ENCODE measurements at regions not wholly inside any gene's neighbourhood (a gene's known extent, or its start where the extent isn't known, plus 50 kb on each side); places are given as distances from the start of the nearest gene placed in this dataset.

DNA sequence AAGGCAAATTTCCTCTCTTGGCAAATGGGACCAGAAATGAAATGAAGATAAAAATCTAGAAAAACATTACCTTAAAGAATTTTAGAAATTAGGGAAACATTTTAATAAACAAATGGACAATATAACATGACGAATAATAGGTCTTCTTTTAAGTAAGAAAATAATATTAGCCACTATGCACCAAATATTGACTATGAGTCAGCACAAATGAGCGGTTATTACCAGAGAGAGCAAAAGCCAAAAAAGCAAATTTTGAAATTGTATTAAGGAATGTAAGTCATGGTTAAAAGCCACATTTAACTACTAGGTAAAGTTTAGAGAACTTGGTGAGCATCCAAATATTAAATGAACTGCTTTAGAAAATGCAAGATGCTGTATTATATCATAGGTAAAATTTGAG lies 376.6 kb upstream of the JAG1 start:
- DNase-seq (ENCODE audit: low spot score), result no peak
- intact Hi-C loops (cut with DNase I), result no loop called here

DNA sequence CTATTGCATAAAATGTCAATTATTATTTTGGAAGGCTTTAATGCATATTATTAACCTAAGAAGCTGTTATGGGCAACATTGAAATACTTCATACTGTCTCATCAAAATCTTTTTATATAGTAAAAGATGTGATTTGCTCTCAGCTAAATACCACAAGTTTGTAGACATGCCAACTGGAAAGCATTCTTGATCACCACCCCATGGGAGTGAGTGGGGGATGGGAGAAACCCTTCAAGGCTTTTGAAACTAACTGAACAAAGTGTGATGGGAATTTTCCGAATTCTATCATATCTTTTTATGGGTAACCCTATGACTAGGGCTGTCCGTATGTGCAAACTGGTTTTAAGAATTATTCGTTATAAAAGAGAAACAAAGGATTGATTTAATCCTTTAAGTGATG lies 377.3 kb upstream of the JAG1 start:
- DNase-seq (ENCODE audit: low spot score), result no peak
- intact Hi-C loops (cut with DNase I), result no loop called here

DNA sequence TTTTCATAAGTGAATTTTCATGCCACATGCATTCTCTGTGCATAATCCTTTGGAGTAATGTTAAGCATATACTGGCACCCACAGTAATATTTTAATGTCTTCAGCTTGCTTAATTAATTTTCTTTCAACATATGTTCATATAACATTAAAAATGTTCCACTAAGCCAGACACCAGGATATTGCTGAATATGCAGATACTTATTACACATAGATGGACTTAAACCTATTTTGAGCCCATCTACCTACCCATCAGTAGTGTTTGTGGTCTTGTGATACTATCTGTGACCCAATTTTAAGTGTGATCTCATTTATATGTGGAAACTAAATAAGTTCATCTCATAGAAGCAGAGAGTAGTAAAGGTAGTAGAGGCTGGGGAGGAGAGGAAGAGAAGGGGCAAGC lies 379.5 kb upstream of the JAG1 start:
- DNase-seq (ENCODE audit: low spot score), result no peak
- intact Hi-C loops (cut with DNase I), result no loop called here

DNA sequence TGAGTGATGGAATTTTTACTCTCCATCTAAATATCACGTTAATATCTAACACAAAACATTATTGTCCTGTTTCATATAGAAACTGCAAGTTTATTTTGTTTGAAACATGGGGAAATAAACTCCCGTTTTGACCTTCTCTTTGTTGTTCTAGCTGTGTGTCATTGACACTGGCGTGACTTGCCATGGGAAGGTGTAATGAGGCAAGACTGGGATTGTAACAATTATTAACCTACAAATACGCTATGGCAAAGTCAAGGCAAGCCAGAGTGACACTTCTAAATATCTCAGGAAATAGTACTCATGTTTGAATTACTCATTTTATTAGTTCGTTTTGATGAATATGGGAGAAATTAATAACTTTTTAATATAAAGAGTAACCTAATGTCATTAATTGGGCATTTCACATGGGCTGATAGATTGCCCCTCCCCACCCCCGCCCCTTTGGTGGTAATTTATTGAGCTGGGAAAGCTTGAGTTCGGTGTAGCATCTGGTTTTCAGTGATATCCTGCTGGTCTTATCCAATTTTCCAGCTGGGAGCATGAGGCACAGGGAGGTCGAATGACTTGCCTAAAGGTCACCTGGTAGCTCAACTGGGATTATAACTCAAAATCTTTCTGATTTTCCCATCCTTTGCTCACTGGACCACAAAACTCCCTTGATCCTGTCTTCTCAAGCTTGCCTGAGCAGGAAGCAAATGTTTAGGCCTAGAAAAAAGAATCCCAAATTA lies 380.6 kb upstream of the JAG1 start:
- DNase-seq (ENCODE audit: low spot score), result no peak
- intact Hi-C loops (cut with DNase I), result no loop called here

DNA sequence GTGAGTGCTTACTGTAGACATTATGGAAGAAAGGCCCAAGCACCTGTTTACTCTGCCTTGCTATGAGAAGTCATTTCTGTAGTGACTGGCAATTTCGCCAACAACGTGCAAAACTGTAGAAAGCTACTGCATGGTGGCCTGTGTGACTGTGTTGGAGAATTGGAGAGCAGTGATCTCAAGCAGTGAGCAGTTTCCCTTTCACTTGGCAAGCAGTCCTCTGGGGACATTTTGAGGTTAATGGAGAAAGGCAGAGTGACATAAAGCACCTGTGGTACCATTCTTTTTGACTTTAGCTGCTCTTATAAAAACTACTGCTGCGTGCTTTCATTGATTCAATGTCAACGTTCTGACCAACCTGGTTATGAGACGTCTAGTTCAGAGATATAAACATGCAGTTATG lies 382.6 kb upstream of the JAG1 start:
- no peak for DNase-seq (ENCODE audit: low spot score)
- intact Hi-C loops (cut with DNase I), result no loop called here

DNA sequence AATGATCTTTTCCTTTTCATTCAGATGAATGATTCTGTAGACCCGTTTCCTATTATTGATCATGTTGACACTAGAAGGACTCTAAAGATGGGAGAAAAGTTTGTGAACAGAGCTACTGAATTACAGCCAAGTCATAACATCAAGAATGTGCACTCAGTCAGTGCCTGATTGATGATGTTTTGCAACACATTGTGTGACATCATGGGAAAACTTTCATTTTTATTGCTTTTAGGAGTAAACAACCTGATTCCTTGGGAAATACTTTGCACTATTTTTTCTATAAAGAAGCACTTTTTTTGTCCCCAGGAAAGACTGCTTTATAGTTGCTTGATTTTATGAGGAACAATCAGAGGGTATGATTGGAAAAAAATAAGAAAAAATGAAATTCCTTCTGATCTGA lies 383.8 kb upstream of the JAG1 start:
- intact Hi-C loops (cut with DNase I), result no loop called here
- no peak for DNase-seq (ENCODE audit: low spot score)

DNA sequence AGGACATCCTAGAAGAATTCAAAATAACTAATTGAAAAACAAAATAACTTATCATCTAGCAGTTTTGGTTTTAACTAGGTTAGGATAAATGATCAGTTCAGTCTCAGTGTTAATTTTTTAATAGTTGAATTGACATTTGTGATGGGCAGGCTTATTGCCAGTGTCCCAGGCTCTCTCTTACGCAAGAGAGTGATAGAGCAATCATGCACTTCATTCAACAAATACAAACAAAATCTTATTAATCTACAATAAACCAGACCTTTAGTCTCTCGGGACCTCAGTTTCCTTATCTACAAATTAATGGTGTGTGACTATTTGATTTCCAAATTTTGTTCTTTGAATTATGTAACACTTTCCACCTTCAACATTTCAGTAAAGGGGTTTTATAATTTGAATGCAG lies 385.9 kb upstream of the JAG1 start:
- intact Hi-C loops (cut with DNase I), result no loop called here
- DNase-seq (ENCODE audit: low spot score), result no peak

DNA sequence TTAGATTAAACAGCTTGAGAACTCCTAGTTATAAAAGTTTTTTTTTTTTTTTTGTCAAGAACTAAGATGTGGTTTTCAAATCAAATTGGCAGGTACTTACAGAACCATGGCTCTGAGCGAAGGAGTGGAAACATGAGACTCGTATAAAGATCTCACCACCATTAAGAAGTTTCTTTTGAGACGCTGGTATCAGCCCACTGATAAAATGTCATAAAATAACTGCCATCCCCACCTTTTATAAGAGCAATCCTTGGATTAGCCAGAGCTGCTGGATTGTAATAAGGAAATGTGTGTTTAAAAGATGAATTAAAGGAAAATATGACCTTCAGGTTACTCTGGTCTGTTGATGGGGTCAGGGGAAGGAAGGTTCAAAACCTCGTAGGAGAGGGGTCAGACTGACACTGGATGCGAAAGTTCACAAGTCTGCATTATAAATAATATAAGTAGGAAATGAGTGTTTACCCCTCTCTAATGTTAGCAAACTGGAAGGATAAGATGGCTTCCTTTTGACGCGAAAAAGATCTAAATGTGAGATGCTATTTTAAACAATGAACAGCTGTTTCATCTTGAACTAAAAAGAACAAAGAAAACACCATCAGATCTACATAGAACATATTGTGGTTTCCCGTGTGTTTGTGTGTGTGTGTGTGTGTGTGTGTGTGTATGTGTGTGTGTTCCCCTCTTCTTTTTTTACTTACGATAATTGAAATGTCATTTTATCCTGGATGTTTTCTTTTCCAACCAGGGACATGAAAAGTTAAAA lies 386.8 kb upstream of the JAG1 start:
- intact Hi-C loops (cut with DNase I), result no loop called here
- no peak for DNase-seq (ENCODE audit: low spot score)

DNA sequence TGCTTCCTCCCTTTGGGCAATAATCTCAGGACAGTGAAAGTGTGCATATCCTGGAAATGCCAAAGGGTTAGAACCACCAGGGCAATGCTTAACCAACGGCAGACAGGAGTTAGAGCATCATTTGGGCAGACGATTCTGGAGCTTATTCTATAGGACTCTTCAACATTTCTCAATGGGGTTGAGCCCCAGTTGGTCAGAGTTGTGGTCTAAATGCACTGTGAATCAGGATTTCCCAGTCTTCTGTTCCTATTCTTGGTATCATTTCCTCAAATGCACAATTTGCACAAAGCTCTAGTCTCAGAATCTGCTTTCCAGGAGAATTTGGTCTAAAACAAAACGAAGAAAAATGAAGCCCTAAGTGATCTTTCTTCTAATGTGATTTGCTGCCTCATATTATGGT lies 389.6 kb upstream of the JAG1 start:
- intact Hi-C loops (cut with DNase I), result no loop called here
- no peak for DNase-seq (ENCODE audit: low spot score)

DNA sequence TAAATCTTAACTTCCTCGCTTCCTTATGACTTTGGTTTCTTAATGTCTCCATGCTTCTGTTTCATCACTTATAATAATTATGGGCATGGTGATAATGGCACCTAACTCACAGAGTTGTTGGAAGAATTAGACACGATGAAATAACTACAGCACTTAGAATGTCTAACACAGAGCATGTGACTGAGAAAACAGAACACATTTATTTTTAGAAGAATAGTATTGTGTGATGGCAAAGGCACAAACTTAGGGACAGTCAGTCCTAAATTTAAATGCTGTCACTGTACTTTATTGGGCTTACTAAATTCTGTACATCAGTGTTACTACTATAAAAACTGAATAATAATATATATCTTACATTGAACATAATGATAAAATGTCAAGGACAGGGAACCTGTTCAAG lies 391.1 kb upstream of the JAG1 start:
- intact Hi-C loops (cut with DNase I), result loop anchor here (2.0 kb wide), 2 partner anchors 44 to 82 kb away; no protein-coding TSS in a partner anchor
- DNase-seq (ENCODE audit: low spot score), result no peak

DNA sequence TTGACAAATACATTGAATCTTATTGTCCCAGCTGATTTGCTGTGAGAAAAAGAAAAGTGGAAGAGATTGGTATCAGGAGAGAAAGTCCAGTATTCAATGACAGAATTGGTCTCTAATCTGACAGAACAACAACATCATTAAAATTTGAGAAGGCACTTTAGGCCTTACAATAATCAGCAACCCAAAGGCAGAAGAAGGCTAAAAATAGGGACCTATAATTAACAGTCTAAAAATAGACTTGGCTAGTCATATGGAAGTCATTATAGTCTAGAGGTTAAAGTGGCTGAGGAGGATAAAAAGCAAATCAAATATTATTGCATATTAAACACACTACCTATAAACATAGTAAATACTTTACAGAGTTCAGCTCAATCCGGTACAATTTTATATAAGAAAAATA lies 393.6 kb upstream of the JAG1 start:
- intact Hi-C loops (cut with DNase I), result no loop called here
- DNase-seq (ENCODE audit: low spot score), result no peak

DNA sequence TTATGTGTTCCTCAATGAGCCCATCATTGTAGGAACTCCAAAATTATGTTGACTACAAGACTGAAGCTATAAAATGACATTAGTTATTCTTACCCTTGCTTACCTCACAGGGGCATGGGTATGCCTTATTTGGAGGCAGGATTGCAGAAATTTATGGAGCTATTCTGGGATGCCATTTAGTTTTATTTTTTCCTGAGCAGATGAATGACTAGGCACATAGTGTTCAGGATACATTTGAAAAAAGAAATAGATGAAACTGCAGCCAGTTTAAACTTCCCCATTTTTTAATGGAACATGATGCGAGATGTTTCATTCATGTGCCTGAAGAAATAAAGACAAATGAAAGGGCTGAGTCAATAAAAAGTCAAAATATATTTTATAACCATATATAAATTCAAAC lies 399.2 kb upstream of the JAG1 start:
- DNase-seq (ENCODE audit: low spot score), result no peak
- intact Hi-C loops (cut with DNase I), result no loop called here

DNA sequence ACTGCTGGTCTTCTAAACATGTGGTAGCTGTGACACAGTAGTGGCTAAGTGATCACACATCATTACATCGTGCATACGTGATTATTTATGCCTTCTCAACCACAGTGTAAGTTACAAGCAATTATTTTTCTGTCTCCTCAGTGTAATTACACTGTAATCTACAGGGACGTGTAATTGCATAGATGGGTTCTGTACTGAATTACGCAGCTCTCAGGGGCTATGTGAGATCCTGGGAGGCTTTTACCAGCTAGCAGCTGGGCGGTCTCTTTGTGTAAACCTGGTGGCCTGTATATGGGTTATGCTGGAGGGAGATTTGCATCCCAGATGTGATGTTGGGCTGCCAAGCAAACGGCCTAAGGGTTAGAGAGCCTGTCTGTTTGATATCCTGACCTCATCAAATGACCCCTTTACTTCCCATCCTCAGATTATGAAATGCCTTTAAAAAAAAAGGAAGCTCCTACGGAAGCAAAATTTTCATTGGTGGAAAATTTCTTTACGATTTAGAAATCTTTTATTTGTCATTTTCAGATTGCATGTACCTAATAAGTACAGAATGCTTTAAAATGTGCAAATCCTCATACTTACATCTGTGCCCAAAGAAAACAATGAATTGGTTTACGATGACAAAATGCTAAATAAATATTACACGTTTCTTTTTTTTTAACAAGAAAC lies 402.8 kb upstream of the JAG1 start:
- DNase-seq (ENCODE audit: low spot score), result no peak
- intact Hi-C loops (cut with DNase I), result no loop called here

DNA sequence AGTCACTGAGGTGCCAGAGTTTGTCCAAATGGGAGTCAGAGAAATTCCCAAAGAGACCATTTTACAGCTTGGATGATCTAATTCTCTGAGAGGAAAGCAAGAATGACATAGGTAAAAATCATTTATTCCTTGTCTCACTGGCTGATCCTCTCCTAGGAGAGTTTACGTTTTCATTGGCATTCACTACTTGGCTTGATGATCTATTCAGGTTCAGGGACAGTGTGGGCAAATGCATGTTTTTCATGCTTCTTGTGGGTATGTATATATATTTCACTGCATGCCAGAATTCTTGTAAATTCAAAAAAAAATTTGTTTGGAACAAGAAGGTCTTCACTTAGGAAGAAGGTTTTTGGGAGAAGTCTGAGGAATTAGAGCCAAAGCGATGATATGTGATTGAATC lies 403.4 kb upstream of the JAG1 start:
- intact Hi-C loops (cut with DNase I), result no loop called here

DNA sequence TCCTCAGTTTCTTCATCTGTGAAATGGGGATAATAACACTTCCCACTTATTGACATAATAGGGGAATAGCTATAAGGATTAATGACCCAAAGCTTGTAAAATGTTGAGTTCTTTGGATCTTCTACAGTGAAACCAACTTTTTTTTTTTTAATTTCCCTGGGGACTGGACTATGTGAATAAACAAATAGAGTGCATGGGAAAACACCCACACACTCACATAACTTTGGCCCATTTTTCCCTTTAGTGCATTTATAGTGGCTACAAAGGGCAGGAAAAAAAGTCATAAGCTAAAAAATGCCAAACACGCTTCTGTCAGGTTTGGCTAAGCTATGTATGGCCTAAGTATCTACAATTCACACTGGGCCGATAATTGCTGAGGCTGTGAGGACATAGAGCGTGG lies 406.2 kb upstream of the JAG1 start:
- intact Hi-C loops (cut with DNase I), result no loop called here
- DNase-seq (ENCODE audit: low spot score), result no peak

More for the DNA sequence above, 403.4 kb upstream of the JAG1 start:
- DNase-seq (ENCODE audit: low spot score), result no peak

DNA sequence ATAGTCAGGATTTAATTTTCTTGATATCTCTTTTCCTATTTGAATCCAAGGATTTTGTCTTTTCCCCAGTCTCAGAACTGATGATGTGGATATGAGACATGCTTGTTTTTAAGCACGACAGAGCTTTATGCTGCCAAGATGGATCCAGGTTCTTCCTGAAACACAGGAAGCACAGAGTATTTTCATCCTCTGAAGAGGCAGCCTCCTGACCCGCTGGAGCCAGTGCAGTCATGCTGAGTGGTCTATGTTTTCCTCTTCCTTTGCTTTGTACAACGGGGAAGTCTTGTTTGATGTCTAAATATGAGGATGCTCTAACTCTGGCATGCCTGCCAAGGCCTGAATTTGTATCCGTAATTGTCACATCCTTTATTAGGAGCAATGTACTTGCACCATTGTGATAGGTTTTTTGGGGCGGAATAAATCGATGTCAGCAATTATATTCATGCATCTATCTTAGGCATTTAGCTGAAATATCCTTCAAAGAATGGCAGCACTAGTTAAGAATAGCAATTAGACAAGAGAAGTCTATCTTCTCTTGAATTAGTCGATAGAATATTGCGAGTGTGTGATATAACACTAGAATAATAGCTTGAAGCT lies 407.1 kb upstream of the JAG1 start:
- intact Hi-C loops (cut with DNase I), result no loop called here
- DNase-seq (ENCODE audit: low spot score), result no peak

DNA sequence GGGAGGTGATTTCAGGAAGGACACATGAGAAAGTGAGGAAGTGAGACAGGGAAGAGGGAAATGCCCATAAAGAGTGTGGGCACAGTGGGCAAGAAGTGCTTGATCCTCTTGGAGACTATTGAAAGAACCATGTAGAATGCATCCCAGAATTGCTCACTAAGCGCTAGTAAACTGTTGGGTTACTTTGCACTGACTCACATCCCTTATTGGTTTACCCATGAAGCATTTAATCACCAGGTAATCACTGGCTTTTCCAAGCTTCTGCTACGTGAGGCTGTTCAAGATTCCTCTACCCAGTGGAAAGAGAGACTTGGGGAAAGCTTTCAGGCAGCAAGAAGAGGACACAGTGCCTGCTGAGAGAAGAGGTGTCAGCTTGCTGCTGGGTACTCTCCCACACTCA lies 410.0 kb upstream of the JAG1 start:
- intact Hi-C loops (cut with DNase I), result no loop called here

DNA sequence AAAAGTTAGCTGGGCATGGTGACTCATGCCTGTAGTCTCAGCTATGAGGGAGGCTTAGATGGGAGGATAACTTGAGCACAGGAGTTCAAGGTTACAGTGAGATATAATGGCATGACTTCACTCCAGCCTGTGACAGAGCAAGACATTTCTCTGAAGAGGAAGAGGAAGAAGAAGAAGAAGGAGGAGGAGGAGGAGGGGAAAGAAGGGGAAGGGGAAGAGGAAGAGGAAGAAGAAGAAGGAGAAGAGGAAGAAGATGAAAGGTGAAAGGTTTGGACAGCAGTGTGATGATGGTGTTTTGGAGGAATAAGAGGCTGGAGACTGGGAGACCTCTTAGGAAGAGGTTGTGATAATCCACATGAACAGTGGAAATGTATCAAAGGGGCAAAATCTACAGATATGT lies 410.7 kb upstream of the JAG1 start:
- intact Hi-C loops (cut with DNase I), result no loop called here

More for the DNA sequence above, 410.0 kb upstream of the JAG1 start:
- DNase-seq (ENCODE audit: low spot score), result no peak

DNA sequence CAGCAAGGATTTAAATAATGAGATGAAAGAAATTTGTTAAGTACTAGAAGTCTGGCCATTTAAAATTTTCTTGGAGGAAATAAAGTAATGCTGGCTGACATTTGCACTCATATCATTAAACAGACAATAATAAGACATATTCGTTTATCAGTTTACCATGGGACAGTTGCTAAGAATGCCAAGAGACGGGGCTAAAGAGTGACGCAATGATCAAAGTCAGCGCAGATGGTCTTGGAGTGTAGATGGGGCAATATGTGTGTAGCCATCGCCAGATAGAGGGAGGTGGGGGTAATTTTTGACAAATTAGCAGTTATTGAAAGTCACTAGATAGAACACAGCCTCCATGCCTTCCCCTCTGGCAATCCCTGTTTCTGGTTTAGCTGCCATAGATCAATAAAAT lies 413.2 kb upstream of the JAG1 start:
- no peak for DNase-seq (ENCODE audit: low spot score)
- intact Hi-C loops (cut with DNase I), result no loop called here

More for the DNA sequence above, 410.7 kb upstream of the JAG1 start:
- DNase-seq (ENCODE audit: low spot score), result no peak

DNA sequence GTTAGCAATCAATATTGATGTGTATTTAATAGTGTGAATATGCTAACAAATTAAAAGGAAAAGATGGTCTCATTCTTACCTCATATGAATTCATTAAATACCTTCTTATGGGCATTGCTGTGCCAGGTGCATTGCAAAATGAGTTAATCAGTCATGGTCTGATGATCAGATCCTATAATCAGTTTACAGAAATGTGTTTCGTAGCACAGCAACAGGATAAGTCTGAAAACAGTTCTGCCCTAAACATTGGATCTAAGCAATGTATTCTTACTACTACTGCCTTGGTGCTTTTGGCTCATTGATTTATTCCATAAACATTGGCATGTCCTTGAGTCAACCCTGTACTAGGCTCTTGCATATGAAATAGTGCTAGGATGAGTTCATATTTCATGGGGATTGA lies 417.0 kb upstream of the JAG1 start:
- intact Hi-C loops (cut with DNase I), result no loop called here
- DNase-seq (ENCODE audit: low spot score), result no peak

DNA sequence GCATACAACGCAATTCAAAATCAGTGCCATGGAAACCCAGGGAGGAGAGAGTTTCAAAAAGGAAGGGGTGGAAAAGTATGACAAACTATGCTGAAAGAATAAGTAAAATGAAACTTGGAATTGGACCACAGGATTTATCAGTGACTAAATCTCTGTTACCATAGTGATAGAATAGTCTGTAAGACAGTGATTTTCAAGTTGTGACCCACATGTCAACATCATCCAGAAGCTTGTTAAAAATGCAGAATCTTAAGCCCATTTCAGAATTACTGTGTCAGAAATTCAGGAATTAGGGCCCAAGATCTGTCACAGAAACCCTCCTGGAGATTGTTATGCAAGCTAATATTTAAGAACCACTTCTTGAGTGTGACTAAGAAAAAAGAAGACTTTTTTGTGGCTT lies 417.7 kb upstream of the JAG1 start:
- no peak for DNase-seq (ENCODE audit: low spot score)
- intact Hi-C loops (cut with DNase I), result no loop called here

All from cardiac septum (tissue), 1 donor.